ENCODE measurements at regions not wholly inside any gene's neighbourhood (a gene's known extent, or its start where the extent isn't known, plus 50 kb on each side); places are given as distances from the start of the nearest gene placed in this dataset.

DNA sequence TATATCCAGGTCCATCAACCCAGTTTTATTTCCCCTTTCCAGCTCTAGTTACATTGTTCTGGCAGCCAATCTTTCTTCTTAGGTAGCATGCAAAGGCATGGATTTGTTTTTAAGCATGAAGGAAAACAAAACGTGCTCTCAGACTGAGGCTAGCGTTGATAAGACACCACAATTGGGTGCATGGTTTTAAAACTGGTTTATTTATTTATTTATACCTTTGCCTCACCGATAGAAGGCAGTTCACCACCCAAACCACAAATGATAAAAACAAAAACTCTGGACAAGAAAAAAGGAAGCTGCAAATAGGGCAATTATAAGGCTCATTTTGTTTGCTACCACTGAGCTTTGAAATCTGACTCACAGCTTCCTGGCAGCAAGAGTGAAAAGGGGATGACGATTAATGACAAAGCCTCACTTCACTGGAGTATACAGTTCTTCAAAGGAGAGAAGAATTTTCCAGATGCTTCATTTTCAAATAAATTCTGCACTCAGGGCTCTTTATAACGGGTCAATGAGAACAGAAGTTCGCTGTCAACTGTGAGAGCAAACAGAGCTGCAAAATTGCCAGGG is 278.4 kb upstream of the IRX5 start:
- no peak for TF ChIP-seq CEBPB (IDR thresholded peaks at IDR 0.05)
- TF ChIP-seq MYC (IDR thresholded peaks at IDR 0.05; ENCODE audit: borderline replicate concordance, low read length) = no peak
- no peak for TF ChIP-seq MAZ (IDR thresholded peaks at IDR 0.05; ENCODE audit: borderline replicate concordance, low read depth, low read length)
- TF ChIP-seq, protein P1, sequence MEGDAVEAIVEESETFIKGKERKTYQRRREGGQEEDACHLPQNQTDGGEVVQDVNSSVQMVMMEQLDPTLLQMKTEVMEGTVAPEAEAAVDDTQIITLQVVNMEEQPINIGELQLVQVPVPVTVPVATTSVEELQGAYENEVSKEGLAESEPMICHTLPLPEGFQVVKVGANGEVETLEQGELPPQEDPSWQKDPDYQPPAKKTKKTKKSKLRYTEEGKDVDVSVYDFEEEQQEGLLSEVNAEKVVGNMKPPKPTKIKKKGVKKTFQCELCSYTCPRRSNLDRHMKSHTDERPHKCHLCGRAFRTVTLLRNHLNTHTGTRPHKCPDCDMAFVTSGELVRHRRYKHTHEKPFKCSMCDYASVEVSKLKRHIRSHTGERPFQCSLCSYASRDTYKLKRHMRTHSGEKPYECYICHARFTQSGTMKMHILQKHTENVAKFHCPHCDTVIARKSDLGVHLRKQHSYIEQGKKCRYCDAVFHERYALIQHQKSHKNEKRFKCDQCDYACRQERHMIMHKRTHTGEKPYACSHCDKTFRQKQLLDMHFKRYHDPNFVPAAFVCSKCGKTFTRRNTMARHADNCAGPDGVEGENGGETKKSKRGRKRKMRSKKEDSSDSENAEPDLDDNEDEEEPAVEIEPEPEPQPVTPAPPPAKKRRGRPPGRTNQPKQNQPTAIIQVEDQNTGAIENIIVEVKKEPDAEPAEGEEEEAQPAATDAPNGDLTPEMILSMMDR (IDR thresholded peaks at IDR 0.05) = no peak
- TF ChIP-seq RNF2 (IDR thresholded peaks at IDR 0.05; ENCODE audit: borderline replicate concordance, low read depth) = no peak
- no peak for TF ChIP-seq CHD2 (IDR thresholded peaks at IDR 0.05; ENCODE audit: low read length, partially characterized antibody)
- TF ChIP-seq, protein P2, sequence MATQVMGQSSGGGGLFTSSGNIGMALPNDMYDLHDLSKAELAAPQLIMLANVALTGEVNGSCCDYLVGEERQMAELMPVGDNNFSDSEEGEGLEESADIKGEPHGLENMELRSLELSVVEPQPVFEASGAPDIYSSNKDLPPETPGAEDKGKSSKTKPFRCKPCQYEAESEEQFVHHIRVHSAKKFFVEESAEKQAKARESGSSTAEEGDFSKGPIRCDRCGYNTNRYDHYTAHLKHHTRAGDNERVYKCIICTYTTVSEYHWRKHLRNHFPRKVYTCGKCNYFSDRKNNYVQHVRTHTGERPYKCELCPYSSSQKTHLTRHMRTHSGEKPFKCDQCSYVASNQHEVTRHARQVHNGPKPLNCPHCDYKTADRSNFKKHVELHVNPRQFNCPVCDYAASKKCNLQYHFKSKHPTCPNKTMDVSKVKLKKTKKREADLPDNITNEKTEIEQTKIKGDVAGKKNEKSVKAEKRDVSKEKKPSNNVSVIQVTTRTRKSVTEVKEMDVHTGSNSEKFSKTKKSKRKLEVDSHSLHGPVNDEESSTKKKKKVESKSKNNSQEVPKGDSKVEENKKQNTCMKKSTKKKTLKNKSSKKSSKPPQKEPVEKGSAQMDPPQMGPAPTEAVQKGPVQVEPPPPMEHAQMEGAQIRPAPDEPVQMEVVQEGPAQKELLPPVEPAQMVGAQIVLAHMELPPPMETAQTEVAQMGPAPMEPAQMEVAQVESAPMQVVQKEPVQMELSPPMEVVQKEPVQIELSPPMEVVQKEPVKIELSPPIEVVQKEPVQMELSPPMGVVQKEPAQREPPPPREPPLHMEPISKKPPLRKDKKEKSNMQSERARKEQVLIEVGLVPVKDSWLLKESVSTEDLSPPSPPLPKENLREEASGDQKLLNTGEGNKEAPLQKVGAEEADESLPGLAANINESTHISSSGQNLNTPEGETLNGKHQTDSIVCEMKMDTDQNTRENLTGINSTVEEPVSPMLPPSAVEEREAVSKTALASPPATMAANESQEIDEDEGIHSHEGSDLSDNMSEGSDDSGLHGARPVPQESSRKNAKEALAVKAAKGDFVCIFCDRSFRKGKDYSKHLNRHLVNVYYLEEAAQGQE (IDR thresholded peaks at IDR 0.05) = no peak
- no peak for TF ChIP-seq POLR2AphosphoS2 (conservative IDR thresholded peaks at IDR 0.05; ENCODE audit: low read length)
- no peak for TF ChIP-seq RAD21 (conservative IDR thresholded peaks at IDR 0.05 in 1 of 2, IDR thresholded peaks at IDR 0.05 in 1 of 2)
- no peak for TF ChIP-seq RFX5 (IDR thresholded peaks at IDR 0.05)
- TF ChIP-seq POLR2A (IDR thresholded peaks at IDR 0.05; ENCODE audit: low read length) = no peak

All from A549 (cell line).